Ascending aorta (tissue), 2 donors: ENCODE measurements at regions not wholly inside any gene's neighbourhood (a gene's known extent, or its start where the extent isn't known, plus 50 kb on each side); places are given as distances from the start of the nearest gene placed in this dataset.

ENCODE experiments used
- DNase-seq, 2 donors: peaks; one replicate each; pipeline ENCODE4 v3.0.0-alpha.2; 2019; ENCODE audit warnings: low spot score in 2 of 2
- H3K27ac ChIP-seq, 2 donors: fragments of 200-600 bp; sonication (generic); one replicate each; pipeline ENCODE4 v1.5.1; 2016 to 2017; ENCODE audit warnings: mild to moderate bottlenecking in 1 of 2
- H3K27me3 ChIP-seq: fragments of 200-600 bp; sonication (generic); one replicate; pipeline ENCODE4 v1.5.1; 2017
- H3K36me3 ChIP-seq, 2 donors: fragments of 200-600 bp; sonication (generic); one replicate each; pipeline ENCODE4 v1.5.1; 2016
- H3K4me1 ChIP-seq, 2 donors: fragments of 200-600 bp; sonication (generic); one replicate each; pipeline ENCODE4 v1.5.1; 2016 to 2017; ENCODE audit warnings: mild to moderate bottlenecking in 1 of 2
- H3K4me3 ChIP-seq, 2 donors: fragments of 200-600 bp; sonication (generic); one replicate each; pipeline ENCODE4 v1.5.1; 2016 to 2017; ENCODE audit warnings: mild to moderate bottlenecking in 1 of 2
- H3K9me3 ChIP-seq, 2 donors: fragments of 200-600 bp; sonication (generic); one replicate each; pipeline ENCODE4 v1.5.1; 2016
- CTCF ChIP-seq, 3 experiments: fragments of 200-600 bp in 2 of 3; fragments of 450-650 bp in 1 of 3; sonication (generic) in 2 of 3; IDR thresholded peaks; one replicate each; pipeline ENCODE4 v1.5.1; 2016 to 2019; ENCODE audit warnings: antibody characterized with exemption in 3 of 3, mild to moderate bottlenecking in 1 of 3, moderate library complexity in 1 of 3
- intact Hi-C: fragments of 100-400 bp; cut with DNase I; formaldehyde crosslinking; loops from one replicate; pipeline ENCODE4 v1.15.1; 2023

- intact Hi-C loops = no loop called here
- TF ChIP-seq CTCF (IDR thresholded peaks at IDR 0.05) = no peak
These were observed 1396.1 kb upstream of the ADGRL4 start for GRCh38 chr1:80402625-80403024.

GRCh38 chr1:80401757-80402156, 1395.2 kb upstream of the ADGRL4 start:
- no peak overlapping the region for H3K4me3 ChIP-seq
- DNase-seq = no peak

More at GRCh38 chr1:80402625-80403024, 1396.1 kb upstream of the ADGRL4 start:
- no peaks in the 10 kb centered on the region for H3K4me1 ChIP-seq
- H3K9me3 ChIP-seq = no peaks in the 10 kb centered on the region
- H3K27me3 ChIP-seq = no peaks in the 10 kb centered on the region
- no peak overlapping the region for H3K27ac ChIP-seq
- no peak for DNase-seq
- H3K36me3 ChIP-seq = no peaks in the 10 kb centered on the region
- no peak overlapping the region for H3K4me3 ChIP-seq

GRCh38 chr1:80392529-80392928, 1386.0 kb upstream of the ADGRL4 start:
- intact Hi-C loops = no loop called here
- Histone ChIP-seq H3K27me3 (no peaks in the 10 kb centered on the region), H3K9me3 (no peaks in the 10 kb centered on the region), H3K4me1 (no peaks in the 10 kb centered on the region), H3K27ac (no peak overlapping the region), H3K4me3 (no peak overlapping the region), H3K36me3 (no peaks in the 10 kb centered on the region)
- DNase-seq = no peak
- TF ChIP-seq CTCF (IDR thresholded peaks at IDR 0.05) = no peak

More at GRCh38 chr1:80401757-80402156, 1395.2 kb upstream of the ADGRL4 start:
- Histone ChIP-seq H3K36me3 (no peaks in the 10 kb centered on the region), H3K27me3 (no peaks in the 10 kb centered on the region), H3K4me1 (no peaks in the 10 kb centered on the region), H3K27ac (no peak overlapping the region), H3K9me3 (no peaks in the 10 kb centered on the region)
- intact Hi-C loops = no loop called here
- TF ChIP-seq CTCF (IDR thresholded peaks at IDR 0.05) = no peak

- no peaks in the 10 kb centered on the region for H3K9me3 ChIP-seq
- DNase-seq = no peak
- H3K27ac ChIP-seq = no peak overlapping the region
- intact Hi-C loops = no loop called here
- H3K4me1 ChIP-seq = no peaks in the 10 kb centered on the region
- no peaks in the 10 kb centered on the region for H3K27me3 ChIP-seq
- H3K36me3 ChIP-seq = no peaks in the 10 kb centered on the region
- H3K4me3 ChIP-seq = no peak overlapping the region
- TF ChIP-seq CTCF (IDR thresholded peaks at IDR 0.05) = no peak
These were observed 1379.1 kb upstream of the ADGRL4 start for GRCh38 chr1:80385650-80386049.

GRCh38 chr1:80384959-80385358, 1378.4 kb upstream of the ADGRL4 start:
- TF ChIP-seq CTCF (IDR thresholded peaks at IDR 0.05) = no peak
- Histone ChIP-seq H3K27me3 (no peaks in the 10 kb centered on the region), H3K4me3 (no peak overlapping the region), H3K27ac (no peak overlapping the region), H3K36me3 (no peaks in the 10 kb centered on the region), H3K9me3 (no peaks in the 10 kb centered on the region), H3K4me1 (no peaks in the 10 kb centered on the region)
- intact Hi-C loops = no loop called here
- no peak for DNase-seq
